Fibroblast of villous mesenchyme (primary cell): ENCODE measurements at regions not wholly inside any gene's neighbourhood (a gene's known extent, or its start where the extent isn't known, plus 50 kb on each side); places are given as distances from the start of the nearest gene placed in this dataset.

Experiments used
- DNase-seq: peaks from one replicate; pipeline ENCODE4 v3.0.0-alpha.2; 2010; ENCODE audit warnings: low read depth
- H3K4me3 ChIP-seq: 2 replicates; pipeline ENCODE4 v1.5.1; 2011; ENCODE audit warnings: low read depth, mild to moderate bottlenecking, low read length
- CTCF ChIP-seq: IDR thresholded peaks from 2 replicates; pipeline ENCODE4 v1.5.1; 2012; ENCODE audit warnings: low read depth, mild to moderate bottlenecking, low read length; ENCODE audit not compliant: insufficient read depth

- no peak for TF ChIP-seq CTCF
- peak; percentile 30 for DNase-seq
- no peak overlapping the region for H3K4me3 ChIP-seq
Observed at GRCh38 chr3:65177960-65178376, 490.2 kb upstream of the ADAMTS9 start.

- TF ChIP-seq CTCF: no peak
- no peak for DNase-seq
- H3K4me3 ChIP-seq: no peak overlapping the region
Observed at GRCh38 chr3:65174713-65175112, 486.9 kb upstream of the ADAMTS9 start.

DNA sequence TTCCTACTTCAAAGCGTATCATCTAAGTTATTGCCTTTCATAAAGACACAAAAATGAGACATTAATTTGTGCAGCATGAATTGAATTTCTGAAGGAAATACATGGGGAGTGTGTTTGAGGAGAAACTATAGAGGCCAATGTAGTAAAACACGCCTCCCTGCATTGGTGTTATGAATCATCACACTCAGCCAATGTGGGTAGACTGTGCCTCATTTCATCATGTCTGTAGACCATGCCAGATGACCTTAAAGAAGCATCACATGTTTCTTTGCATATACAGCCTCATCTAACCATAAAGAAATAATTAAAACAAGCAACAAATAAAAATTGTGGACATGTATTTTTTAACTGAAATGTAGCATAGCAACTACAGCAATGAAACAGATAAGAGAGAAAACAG lies 486.0 kb upstream of the ADAMTS9 start:
- no peak overlapping the region for H3K4me3 ChIP-seq
- TF ChIP-seq CTCF: no peak
- no peak for DNase-seq

GRCh38 chr3:65172209-65172608 lies 484.4 kb upstream of the ADAMTS9 start:
- TF ChIP-seq CTCF: no peak
- DNase-seq: no peak
- no peak overlapping the region for H3K4me3 ChIP-seq

- H3K4me3 ChIP-seq: no peak overlapping the region
- TF ChIP-seq CTCF: peak; percentile 58
- peak; percentile 85 for DNase-seq
Observed at GRCh38 chr3:65170390-65171042, 482.7 kb upstream of the ADAMTS9 start.

GRCh38 chr3:65169961-65170360 lies 482.2 kb upstream of the ADAMTS9 start:
- no peak for DNase-seq
- no peak for TF ChIP-seq CTCF
- no peak overlapping the region for H3K4me3 ChIP-seq

DNA sequence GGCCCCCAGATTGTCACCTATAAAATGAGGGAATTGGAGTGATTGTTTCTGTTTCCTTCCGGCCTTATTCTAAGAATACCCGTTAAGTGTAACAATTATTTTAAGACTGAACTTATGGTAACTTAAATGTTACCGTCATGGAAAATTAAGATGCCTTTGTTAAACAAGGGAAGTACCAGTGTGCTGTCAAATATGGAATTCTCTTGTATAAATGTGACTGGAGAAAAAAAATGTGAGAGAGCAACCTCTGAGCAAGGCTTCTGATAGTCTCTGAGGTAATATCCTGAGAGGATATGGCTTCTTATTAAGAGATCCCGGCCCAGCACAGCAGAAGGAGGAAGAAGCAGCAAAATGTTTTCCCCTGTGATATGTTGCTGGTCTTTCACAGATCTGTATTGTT lies 480.7 kb upstream of the ADAMTS9 start:
- TF ChIP-seq CTCF: no peak
- no peak for DNase-seq
- H3K4me3 ChIP-seq: no peak overlapping the region
